D721Med (cell line): ENCODE measurements at regions not wholly inside any gene's neighbourhood (a gene's known extent, or its start where the extent isn't known, plus 50 kb on each side); places are given as distances from the start of the nearest gene placed in this dataset.
A peak's percentile ranks its signal among the peaks of the same experiment; 100 is the strongest.

Experiments used
- DNase-seq: peaks from one replicate; pipeline ENCODE4 v3.0.0; 2011; ENCODE audit warnings: low spot score; ENCODE audit not compliant: insufficient read length
- FAIRE-seq: peaks from 2 replicates; lab custom pipeline; 2011; peaks lifted over from hg19 to GRCh38; lab: Jason Lieb, UNC
- TF ChIP-seq, protein P1 (sequence below): IDR thresholded peaks from 2 replicates; pipeline ENCODE4 v1.5.1; 2012; ENCODE audit warnings: mild to moderate bottlenecking, control low read depth; ENCODE audit not compliant: insufficient read depth; ENCODE audit errors: missing control alignments

DNA sequence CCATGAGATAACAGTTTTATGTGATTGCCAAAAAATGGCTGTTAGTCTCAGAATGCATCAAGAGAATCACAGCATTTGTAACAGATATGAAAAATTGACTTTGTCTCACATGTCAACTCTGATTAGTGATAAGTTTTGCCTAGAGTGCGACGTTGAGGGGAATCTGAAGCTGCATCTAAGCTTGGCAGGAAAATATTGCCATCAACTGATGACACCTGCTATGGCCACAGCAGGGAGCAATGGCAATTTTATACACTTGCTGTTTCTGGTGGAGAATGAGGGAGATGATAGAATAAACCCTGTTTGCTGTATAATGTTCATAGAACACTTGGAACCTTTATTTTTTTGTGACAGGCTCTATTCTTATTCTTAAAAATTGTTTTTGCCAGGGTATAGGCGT lies 205.4 kb upstream of the GNPDA2 start:
- TF ChIP-seq, protein P1, sequence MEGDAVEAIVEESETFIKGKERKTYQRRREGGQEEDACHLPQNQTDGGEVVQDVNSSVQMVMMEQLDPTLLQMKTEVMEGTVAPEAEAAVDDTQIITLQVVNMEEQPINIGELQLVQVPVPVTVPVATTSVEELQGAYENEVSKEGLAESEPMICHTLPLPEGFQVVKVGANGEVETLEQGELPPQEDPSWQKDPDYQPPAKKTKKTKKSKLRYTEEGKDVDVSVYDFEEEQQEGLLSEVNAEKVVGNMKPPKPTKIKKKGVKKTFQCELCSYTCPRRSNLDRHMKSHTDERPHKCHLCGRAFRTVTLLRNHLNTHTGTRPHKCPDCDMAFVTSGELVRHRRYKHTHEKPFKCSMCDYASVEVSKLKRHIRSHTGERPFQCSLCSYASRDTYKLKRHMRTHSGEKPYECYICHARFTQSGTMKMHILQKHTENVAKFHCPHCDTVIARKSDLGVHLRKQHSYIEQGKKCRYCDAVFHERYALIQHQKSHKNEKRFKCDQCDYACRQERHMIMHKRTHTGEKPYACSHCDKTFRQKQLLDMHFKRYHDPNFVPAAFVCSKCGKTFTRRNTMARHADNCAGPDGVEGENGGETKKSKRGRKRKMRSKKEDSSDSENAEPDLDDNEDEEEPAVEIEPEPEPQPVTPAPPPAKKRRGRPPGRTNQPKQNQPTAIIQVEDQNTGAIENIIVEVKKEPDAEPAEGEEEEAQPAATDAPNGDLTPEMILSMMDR: no peak
- FAIRE-seq (no peak), DNase-seq (no peak)

- DNase-seq (no peak), FAIRE-seq (no peak)
- TF ChIP-seq, protein P1: no peak
These were observed 202.4 kb upstream of the GNPDA2 start for GRCh38 chr4:44928785-44929184.

GRCh38 chr4:44927399-44928380 lies 201.3 kb upstream of the GNPDA2 start:
- DNase-seq (no peak), FAIRE-seq (peak; percentile 92)
- TF ChIP-seq, protein P1: peak; percentile 57

GRCh38 chr4:44916411-44916810 lies 190.1 kb upstream of the GNPDA2 start:
- FAIRE-seq (no peak), DNase-seq (no peak)

DNA sequence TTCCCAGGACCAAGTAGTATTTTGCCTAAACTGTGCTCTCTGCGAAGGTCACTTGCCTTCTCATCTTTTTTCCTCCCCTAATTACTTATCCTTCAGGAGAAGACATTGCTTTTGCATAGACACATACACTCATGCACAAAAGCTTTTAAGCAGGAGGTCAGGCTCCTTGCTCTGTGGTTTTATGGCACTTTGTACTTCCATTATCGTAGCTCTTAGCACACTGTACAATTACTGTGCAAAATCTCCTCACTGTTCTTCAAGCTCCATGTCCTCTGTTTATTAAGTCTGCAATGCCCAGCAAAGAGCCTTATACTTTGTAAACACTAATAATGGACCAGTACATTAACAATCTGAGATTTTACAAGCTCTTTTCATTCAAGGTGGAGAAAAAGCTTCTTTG lies 188.4 kb upstream of the GNPDA2 start:
- TF ChIP-seq, protein P1: no peak
- FAIRE-seq (no peak), DNase-seq (no peak)

More at GRCh38 chr4:44916411-44916810, 190.1 kb upstream of the GNPDA2 start:
- TF ChIP-seq, protein P1: no peak

- TF ChIP-seq, protein P1: no peak
- no peak for DNase-seq
- FAIRE-seq: no peak
These were observed 187.9 kb upstream of the GNPDA2 start for GRCh38 chr4:44914223-44914622.

DNA sequence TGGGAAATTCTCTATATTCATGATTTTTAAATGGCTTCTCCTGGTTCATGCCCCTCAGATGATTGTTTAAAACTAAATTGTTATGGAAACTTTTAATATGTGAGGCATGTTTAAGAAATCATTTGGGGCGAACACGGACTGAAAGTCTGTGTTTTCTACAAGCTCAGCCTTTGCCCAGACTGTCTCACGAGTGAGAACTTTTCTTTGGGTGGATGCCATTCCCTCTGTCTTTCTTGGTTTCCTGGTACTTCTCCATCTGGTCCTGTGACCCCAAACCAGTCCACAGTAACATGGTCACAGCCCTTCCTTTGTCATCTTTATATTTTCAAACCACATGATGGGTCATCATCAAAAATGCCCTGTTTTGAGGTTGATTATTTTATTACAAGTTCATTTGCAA lies 186.6 kb upstream of the GNPDA2 start:
- DNase-seq (no peak), FAIRE-seq (no peak)
- TF ChIP-seq, protein P1: no peak
